OCI-LY7 (cell line): ENCODE measurements at regions not wholly inside any gene's neighbourhood (a gene's known extent, or its start where the extent isn't known, plus 50 kb on each side); places are given as distances from the start of the nearest gene placed in this dataset.

Experiments used
- EZH2phosphoT487 ChIP-seq: fragments of 200-600 bp; sonication (generic); IDR thresholded peaks from 2 replicates; pipeline ENCODE4 v1.6.1; 2018; ENCODE audit warnings: low read depth, borderline replicate concordance, mild to moderate bottlenecking, mixed run types, antibody characterized with exemption, low read length, moderate library complexity, mixed read lengths
- TF ChIP-seq, protein P1 (sequence below): fragments of 200-600 bp; sonication (generic); conservative IDR thresholded peaks from 2 replicates; pipeline ENCODE4 v1.5.1; 2014; ENCODE audit warnings: mild to moderate bottlenecking, antibody characterized with exemption, low read length, moderate library complexity, mixed read lengths

DNA sequence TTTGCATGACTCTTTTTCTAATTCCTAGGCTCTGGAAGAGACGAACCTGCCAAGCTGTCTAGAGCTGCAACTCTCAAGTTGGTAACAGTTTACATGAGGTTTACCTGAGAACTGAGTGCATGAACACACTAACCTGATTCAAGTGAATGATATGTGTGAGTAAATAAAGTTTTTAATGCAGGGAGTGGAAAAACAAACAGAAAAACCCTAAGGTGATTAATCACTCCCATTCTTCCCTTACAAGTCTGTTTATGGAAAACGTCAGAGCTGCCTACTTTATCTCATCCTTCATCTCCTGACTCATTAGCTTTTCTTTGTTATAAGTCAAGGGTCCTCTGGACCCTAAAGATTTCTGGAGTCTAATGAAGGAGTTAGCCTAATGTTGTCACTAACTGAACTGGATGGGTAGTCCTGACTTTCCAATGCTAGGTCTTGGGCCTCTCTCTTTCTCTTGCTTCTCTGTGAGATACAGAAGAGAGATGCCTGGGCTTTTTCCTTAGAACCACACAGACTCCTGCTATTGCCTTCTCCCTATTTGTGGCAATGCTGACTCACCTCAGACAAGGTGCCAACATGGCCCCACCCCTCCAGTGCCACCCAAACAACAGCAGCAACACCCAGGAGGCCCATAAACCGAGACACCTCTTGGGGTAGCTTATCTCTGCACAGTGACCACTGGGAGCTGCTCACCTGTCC lies 952.4 kb downstream of the EPHA4 start:
- TF ChIP-seq, protein P1, sequence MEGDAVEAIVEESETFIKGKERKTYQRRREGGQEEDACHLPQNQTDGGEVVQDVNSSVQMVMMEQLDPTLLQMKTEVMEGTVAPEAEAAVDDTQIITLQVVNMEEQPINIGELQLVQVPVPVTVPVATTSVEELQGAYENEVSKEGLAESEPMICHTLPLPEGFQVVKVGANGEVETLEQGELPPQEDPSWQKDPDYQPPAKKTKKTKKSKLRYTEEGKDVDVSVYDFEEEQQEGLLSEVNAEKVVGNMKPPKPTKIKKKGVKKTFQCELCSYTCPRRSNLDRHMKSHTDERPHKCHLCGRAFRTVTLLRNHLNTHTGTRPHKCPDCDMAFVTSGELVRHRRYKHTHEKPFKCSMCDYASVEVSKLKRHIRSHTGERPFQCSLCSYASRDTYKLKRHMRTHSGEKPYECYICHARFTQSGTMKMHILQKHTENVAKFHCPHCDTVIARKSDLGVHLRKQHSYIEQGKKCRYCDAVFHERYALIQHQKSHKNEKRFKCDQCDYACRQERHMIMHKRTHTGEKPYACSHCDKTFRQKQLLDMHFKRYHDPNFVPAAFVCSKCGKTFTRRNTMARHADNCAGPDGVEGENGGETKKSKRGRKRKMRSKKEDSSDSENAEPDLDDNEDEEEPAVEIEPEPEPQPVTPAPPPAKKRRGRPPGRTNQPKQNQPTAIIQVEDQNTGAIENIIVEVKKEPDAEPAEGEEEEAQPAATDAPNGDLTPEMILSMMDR: no peak
- no peak for TF ChIP-seq EZH2phosphoT487
